GM23338 (cell line): ENCODE measurements at regions not wholly inside any gene's neighbourhood (a gene's known extent, or its start where the extent isn't known, plus 50 kb on each side); places are given as distances from the start of the nearest gene placed in this dataset.

ENCODE experiments used
- ATAC-seq: fragments of 200-7000 bp; cut with Tn5 transposase; 3 replicates; pipeline ENCODE4 v1.9.1; 2020
- DNase-seq: peaks from one replicate; pipeline ENCODE4 v3.0.0-alpha.2; 2015; ENCODE audit warnings: low spot score
- H2AFZ ChIP-seq: fragments of 200-600 bp; sonication (generic); 2 replicates; pipeline ENCODE4 v1.8.0; 2016; ENCODE audit warnings: antibody characterized with exemption, mild to moderate bottlenecking, moderate library complexity
- H3F3A ChIP-seq: fragments of 200-600 bp; sonication (generic); replicated peaks from 2 replicates; pipeline ENCODE4 v1.8.0; 2017; ENCODE audit warnings: antibody characterized with exemption, mixed run types, low read depth
- H3K27ac ChIP-seq: fragments of 200-600 bp; sonication (generic); 2 replicates; pipeline ENCODE4 v1.6.1; 2016; ENCODE audit warnings: low read depth
- H3K27me3 ChIP-seq: fragments of 200-600 bp; sonication (generic); 2 replicates; pipeline ENCODE4 v1.8.0; 2016; ENCODE audit warnings: mild to moderate bottlenecking, mixed run types, moderate library complexity; ENCODE audit not compliant: insufficient read depth
- H3K36me3 ChIP-seq: fragments of 200-600 bp; sonication (generic); 2 replicates; pipeline ENCODE4 v1.8.0; 2016; ENCODE audit warnings: mild to moderate bottlenecking; ENCODE audit not compliant: insufficient read depth
- H3K4me1 ChIP-seq: fragments of 200-600 bp; sonication (generic); 2 replicates; pipeline ENCODE4 v1.8.0; 2016; ENCODE audit warnings: mild to moderate bottlenecking, moderate library complexity; ENCODE audit not compliant: insufficient read depth
- H3K4me2 ChIP-seq: fragments of 200-600 bp; sonication (generic); 2 replicates; pipeline ENCODE4 v1.7.1; 2017; ENCODE audit warnings: mixed run types
- H3K4me3 ChIP-seq: fragments of 200-600 bp; sonication (generic); 2 replicates; pipeline ENCODE4 v1.6.1; 2016; ENCODE audit warnings: mixed run types
- H3K79me2 ChIP-seq: fragments of 200-600 bp; sonication (generic); replicated peaks from 2 replicates; pipeline ENCODE4 v1.8.0; 2017; ENCODE audit warnings: mild to moderate bottlenecking; ENCODE audit not compliant: insufficient read depth
- H3K9me2 ChIP-seq: fragments of 200-600 bp; sonication (generic); 2 replicates; pipeline ENCODE4 v1.8.0; 2017; ENCODE audit not compliant: insufficient read depth
- H4K20me1 ChIP-seq: fragments of 200-600 bp; sonication (generic); replicated peaks from 2 replicates; pipeline ENCODE4 v1.8.0; 2017; ENCODE audit warnings: mild to moderate bottlenecking; ENCODE audit not compliant: insufficient read depth
- H3K27ac Mint-ChIP-seq: 2 replicates; pipeline ENCODE4 v1.8.0; 2020; ENCODE audit warnings: inconsistent platforms, mild to moderate bottlenecking, moderate library complexity, mixed read lengths
- H3K27me3 Mint-ChIP-seq: 3 replicates; pipeline ENCODE4 v1.8.0; 2022; ENCODE audit warnings: low read depth, mild to moderate bottlenecking, moderate library complexity, mixed read lengths, inconsistent platforms; ENCODE audit not compliant: insufficient read depth, poor library complexity
- H3K36me3 Mint-ChIP-seq: 3 replicates; pipeline ENCODE4 v1.8.0; 2021; ENCODE audit warnings: low read depth, mild to moderate bottlenecking, inconsistent platforms, moderate library complexity, mixed read lengths
- H3K4me1 Mint-ChIP-seq: 3 replicates; pipeline ENCODE4 v1.8.0; 2020; ENCODE audit warnings: mild to moderate bottlenecking, inconsistent platforms, mixed read lengths
- H3K4me3 Mint-ChIP-seq: 3 replicates; pipeline ENCODE4 v1.8.0; 2021; ENCODE audit warnings: moderate library complexity, mild to moderate bottlenecking, inconsistent platforms, mixed read lengths
- H3K9me3 Mint-ChIP-seq: 3 replicates; pipeline ENCODE4 v1.8.0; 2020; ENCODE audit warnings: moderate library complexity, mild to moderate bottlenecking, inconsistent platforms, mixed read lengths
- EZH2 ChIP-seq: fragments of 200-600 bp; sonication (generic); IDR thresholded peaks from one replicate; pipeline ENCODE4 v1.8.0; 2017; ENCODE audit warnings: antibody characterized with exemption, mild to moderate bottlenecking, low read depth; ENCODE audit not compliant: unreplicated experiment
- EZH2phosphoT487 ChIP-seq: fragments of 200-600 bp; sonication (generic); IDR thresholded peaks from one replicate; pipeline ENCODE4 v1.8.1; 2018; ENCODE audit warnings: antibody characterized with exemption; ENCODE audit not compliant: unreplicated experiment
- TF ChIP-seq, protein P1 (sequence below), 2 experiments: fragments of 200-600 bp in 1 of 2; sonication (generic) in 1 of 2; conservative IDR thresholded peaks; 2 replicates each; pipeline versions ENCODE4 v1.5.1 to v1.6.1; 2016 to 2017; ENCODE audit warnings: antibody characterized with exemption in 2 of 2, low read depth in 2 of 2, mild to moderate bottlenecking in 2 of 2, moderate library complexity in 1 of 2
- TF ChIP-seq, protein P2 (sequence below): fragments of 250-450 bp; sonication (Bioruptor Pico); IDR thresholded peaks from 2 replicates; pipeline ENCODE4 v1.5.0; 2020; ENCODE audit warnings: mild to moderate bottlenecking, moderate library complexity
- TF ChIP-seq, protein P3 (sequence below): IDR thresholded peaks from one replicate; pipeline ENCODE4 v1.6.1; 2018; ENCODE audit warnings: antibody characterized with exemption; ENCODE audit not compliant: unreplicated experiment

DNA sequence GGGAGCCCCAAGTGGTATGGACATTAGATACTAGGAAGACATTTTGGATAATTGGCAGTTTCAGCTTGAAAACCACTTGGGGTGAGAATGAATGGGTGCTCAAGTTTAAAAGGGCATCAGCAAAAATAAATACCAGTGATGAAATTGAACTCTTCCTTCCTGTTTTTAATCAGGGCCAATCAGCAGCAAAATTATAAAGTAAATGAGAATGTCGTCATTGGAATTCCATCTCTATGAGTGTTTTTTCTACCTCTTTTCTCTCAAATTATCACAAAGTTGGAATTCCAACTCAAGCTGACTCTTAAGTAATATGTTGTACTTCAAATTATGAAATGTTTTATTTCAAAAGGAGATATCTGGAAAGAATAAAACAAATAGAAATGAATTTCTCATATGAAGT is 730.6 kb downstream of the METTL15 start:
- Histone ChIP-seq H3K4me2 (no peak overlapping the region), H4K20me1 (no peaks in the 10 kb centered on the region)
- no peak overlapping the region for H3K27ac Mint-ChIP-seq

DNA sequence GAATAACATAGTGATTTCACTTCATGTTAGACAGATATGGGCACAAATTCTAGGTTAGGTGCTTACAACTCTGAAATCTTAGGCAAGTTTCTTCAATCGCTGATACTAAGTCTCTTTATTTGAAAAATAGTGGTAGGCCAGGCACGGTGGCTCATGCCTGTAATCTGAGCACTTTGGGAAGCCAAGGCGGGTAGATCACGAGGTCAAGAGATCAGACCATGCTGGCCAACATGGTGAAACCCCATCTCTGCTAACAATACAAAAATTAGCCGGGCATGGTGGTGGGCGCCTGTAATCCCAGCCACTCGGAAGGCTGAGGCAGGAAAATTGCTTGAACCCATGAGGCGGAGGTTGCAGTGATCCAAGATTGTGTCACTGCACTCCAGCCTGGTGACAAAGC is 729.4 kb downstream of the METTL15 start:
- no peaks in the 10 kb centered on the region for H3K36me3 Mint-ChIP-seq
- H3K4me1 Mint-ChIP-seq = peaks cover 36% of the 10 kb centered on the region
- no peak overlapping the region for H3K4me3 Mint-ChIP-seq
- Histone ChIP-seq H3K4me3 (no peak overlapping the region), H3K36me3 (no peaks in the 10 kb centered on the region), H4K20me1 (no peaks in the 10 kb centered on the region), H3K9me2 (0 out of 2 replicates have a peak, but pooled peaks cover 5% of the 10 kb centered on the region), H3K79me2 (no peaks in the 10 kb centered on the region), H3F3A (no peaks in the 10 kb centered on the region), H3K27ac (no peak overlapping the region), H3K4me2 (no peak overlapping the region), H2AFZ (0 out of 2 replicates have a peak overlapping the region, but pooled peaks have one; percentile 4), H3K27me3 (no peaks in the 10 kb centered on the region), H3K4me1 (peaks cover 46% of the 10 kb centered on the region)
- no peaks in the 10 kb centered on the region for H3K9me3 Mint-ChIP-seq
- no peak overlapping the region for H3K27ac Mint-ChIP-seq
- ATAC-seq (no peak), DNase-seq (no peak)
- peaks cover 2% of the 10 kb centered on the region for H3K27me3 Mint-ChIP-seq
- TF ChIP-seq, protein P1, sequence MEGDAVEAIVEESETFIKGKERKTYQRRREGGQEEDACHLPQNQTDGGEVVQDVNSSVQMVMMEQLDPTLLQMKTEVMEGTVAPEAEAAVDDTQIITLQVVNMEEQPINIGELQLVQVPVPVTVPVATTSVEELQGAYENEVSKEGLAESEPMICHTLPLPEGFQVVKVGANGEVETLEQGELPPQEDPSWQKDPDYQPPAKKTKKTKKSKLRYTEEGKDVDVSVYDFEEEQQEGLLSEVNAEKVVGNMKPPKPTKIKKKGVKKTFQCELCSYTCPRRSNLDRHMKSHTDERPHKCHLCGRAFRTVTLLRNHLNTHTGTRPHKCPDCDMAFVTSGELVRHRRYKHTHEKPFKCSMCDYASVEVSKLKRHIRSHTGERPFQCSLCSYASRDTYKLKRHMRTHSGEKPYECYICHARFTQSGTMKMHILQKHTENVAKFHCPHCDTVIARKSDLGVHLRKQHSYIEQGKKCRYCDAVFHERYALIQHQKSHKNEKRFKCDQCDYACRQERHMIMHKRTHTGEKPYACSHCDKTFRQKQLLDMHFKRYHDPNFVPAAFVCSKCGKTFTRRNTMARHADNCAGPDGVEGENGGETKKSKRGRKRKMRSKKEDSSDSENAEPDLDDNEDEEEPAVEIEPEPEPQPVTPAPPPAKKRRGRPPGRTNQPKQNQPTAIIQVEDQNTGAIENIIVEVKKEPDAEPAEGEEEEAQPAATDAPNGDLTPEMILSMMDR (conservative IDR thresholded peaks at IDR 0.05; ENCODE audit: low read depth in 2 of 2) = no peak
- TF ChIP-seq, protein P2, sequence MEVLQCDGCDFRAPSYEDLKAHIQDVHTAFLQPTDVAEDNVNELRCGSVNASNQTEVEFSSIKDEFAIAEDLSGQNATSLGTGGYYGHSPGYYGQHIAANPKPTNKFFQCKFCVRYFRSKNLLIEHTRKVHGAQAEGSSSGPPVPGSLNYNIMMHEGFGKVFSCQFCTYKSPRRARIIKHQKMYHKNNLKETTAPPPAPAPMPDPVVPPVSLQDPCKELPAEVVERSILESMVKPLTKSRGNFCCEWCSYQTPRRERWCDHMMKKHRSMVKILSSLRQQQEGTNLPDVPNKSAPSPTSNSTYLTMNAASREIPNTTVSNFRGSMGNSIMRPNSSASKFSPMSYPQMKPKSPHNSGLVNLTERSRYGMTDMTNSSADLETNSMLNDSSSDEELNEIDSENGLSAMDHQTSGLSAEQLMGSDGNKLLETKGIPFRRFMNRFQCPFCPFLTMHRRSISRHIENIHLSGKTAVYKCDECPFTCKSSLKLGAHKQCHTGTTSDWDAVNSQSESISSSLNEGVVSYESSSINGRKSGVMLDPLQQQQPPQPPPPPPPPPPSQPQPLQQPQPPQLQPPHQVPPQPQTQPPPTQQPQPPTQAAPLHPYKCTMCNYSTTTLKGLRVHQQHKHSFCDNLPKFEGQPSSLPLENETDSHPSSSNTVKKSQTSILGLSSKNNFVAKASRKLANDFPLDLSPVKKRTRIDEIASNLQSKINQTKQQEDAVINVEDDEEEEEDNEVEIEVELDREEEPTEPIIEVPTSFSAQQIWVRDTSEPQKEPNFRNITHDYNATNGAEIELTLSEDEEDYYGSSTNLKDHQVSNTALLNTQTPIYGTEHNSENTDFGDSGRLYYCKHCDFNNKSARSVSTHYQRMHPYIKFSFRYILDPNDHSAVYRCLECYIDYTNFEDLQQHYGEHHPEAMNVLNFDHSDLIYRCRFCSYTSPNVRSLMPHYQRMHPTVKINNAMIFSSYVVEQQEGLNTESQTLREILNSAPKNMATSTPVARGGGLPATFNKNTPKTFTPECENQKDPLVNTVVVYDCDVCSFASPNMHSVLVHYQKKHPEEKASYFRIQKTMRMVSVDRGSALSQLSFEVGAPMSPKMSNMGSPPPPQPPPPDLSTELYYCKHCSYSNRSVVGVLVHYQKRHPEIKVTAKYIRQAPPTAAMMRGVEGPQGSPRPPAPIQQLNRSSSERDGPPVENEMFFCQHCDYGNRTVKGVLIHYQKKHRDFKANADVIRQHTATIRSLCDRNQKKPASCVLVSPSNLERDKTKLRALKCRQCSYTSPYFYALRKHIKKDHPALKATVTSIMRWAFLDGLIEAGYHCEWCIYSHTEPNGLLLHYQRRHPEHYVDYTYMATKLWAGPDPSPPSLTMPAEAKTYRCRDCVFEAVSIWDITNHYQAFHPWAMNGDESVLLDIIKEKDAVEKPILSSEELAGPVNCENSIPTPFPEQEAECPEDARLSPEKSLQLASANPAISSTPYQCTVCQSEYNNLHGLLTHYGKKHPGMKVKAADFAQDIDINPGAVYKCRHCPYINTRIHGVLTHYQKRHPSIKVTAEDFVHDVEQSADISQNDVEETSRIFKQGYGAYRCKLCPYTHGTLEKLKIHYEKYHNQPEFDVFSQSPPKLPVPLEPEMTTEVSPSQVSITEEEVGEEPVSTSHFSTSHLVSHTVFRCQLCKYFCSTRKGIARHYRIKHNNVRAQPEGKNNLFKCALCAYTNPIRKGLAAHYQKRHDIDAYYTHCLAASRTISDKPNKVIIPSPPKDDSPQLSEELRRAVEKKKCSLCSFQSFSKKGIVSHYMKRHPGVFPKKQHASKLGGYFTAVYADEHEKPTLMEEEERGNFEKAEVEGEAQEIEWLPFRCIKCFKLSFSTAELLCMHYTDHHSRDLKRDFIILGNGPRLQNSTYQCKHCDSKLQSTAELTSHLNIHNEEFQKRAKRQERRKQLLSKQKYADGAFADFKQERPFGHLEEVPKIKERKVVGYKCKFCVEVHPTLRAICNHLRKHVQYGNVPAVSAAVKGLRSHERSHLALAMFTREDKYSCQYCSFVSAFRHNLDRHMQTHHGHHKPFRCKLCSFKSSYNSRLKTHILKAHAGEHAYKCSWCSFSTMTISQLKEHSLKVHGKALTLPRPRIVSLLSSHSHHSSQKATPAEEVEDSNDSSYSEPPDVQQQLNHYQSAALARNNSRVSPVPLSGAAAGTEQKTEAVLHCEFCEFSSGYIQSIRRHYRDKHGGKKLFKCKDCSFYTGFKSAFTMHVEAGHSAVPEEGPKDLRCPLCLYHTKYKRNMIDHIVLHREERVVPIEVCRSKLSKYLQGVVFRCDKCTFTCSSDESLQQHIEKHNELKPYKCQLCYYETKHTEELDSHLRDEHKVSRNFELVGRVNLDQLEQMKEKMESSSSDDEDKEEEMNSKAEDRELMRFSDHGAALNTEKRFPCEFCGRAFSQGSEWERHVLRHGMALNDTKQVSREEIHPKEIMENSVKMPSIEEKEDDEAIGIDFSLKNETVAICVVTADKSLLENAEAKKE = no peak

More for the DNA sequence above, 730.6 kb downstream of the METTL15 start:
- Histone ChIP-seq H3K4me3 (no peak overlapping the region), H3F3A (no peaks in the 10 kb centered on the region), H3K79me2 (no peaks in the 10 kb centered on the region), H3K27ac (no peak overlapping the region), H3K36me3 (no peaks in the 10 kb centered on the region), H3K27me3 (no peaks in the 10 kb centered on the region), H3K9me2 (peaks cover 10% of the 10 kb centered on the region; the same call in 1 of the 2 replicates), H3K4me1 (peaks cover 35% of the 10 kb centered on the region), H2AFZ (no peak overlapping the region)
- TF ChIP-seq, protein P3, sequence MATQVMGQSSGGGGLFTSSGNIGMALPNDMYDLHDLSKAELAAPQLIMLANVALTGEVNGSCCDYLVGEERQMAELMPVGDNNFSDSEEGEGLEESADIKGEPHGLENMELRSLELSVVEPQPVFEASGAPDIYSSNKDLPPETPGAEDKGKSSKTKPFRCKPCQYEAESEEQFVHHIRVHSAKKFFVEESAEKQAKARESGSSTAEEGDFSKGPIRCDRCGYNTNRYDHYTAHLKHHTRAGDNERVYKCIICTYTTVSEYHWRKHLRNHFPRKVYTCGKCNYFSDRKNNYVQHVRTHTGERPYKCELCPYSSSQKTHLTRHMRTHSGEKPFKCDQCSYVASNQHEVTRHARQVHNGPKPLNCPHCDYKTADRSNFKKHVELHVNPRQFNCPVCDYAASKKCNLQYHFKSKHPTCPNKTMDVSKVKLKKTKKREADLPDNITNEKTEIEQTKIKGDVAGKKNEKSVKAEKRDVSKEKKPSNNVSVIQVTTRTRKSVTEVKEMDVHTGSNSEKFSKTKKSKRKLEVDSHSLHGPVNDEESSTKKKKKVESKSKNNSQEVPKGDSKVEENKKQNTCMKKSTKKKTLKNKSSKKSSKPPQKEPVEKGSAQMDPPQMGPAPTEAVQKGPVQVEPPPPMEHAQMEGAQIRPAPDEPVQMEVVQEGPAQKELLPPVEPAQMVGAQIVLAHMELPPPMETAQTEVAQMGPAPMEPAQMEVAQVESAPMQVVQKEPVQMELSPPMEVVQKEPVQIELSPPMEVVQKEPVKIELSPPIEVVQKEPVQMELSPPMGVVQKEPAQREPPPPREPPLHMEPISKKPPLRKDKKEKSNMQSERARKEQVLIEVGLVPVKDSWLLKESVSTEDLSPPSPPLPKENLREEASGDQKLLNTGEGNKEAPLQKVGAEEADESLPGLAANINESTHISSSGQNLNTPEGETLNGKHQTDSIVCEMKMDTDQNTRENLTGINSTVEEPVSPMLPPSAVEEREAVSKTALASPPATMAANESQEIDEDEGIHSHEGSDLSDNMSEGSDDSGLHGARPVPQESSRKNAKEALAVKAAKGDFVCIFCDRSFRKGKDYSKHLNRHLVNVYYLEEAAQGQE = no peak
- TF ChIP-seq, protein P1 (conservative IDR thresholded peaks at IDR 0.05; ENCODE audit: low read depth in 2 of 2) = no peak
- no peak for TF ChIP-seq EZH2
- no peak for TF ChIP-seq EZH2phosphoT487
- Mint-ChIP-seq H3K27me3 (peaks cover 2% of the 10 kb centered on the region), H3K4me3 (no peak overlapping the region), H3K9me3 (no peaks in the 10 kb centered on the region), H3K4me1 (peaks cover 30% of the 10 kb centered on the region), H3K36me3 (no peaks in the 10 kb centered on the region)
- DNase-seq = no peak
- no peak for ATAC-seq
